WTC11 (cell line): ENCODE measurements at regions not wholly inside any gene's neighbourhood (a gene's known extent, or its start where the extent isn't known, plus 50 kb on each side); places are given as distances from the start of the nearest gene placed in this dataset.

ENCODE experiments used
- ATAC-seq: fragments of 200-7000 bp; cut with Tn5 transposase; 2 replicates; pipeline ENCODE4 v1.10.0; 2021; ENCODE audit warnings: mild to moderate bottlenecking, moderate library complexity
- CTCF ChIA-PET: fragments of 300-600 bp; sonication (Branson Sonifier 250); formaldehyde crosslinking; loops from one replicate; lab custom pipeline; 2021; ENCODE audit warnings: antibody characterized with exemption; lab: Charles Lee
- POLR2A ChIA-PET: fragments of 350-600 bp; sonication (Branson Sonifier 250); formaldehyde crosslinking; loops from one replicate; lab custom pipeline; 2021; ENCODE audit warnings: antibody characterized with exemption; lab: Charles Lee
- DNase-seq: peaks from one replicate; pipeline ENCODE4 v3.0.0; 2021; ENCODE audit warnings: low spot score
- H3K27ac Mint-ChIP-seq: 2 replicates; pipeline ENCODE4 v1.8.0; 2021; ENCODE audit warnings: mixed read lengths
- H3K27me3 Mint-ChIP-seq: 2 replicates; pipeline ENCODE4 v1.8.0; 2021; ENCODE audit warnings: low read depth, mild to moderate bottlenecking, moderate library complexity, mixed read lengths
- H3K36me3 Mint-ChIP-seq: 2 replicates; pipeline ENCODE4 v1.8.0; 2021; ENCODE audit warnings: mixed read lengths
- H3K4me1 Mint-ChIP-seq: 2 replicates; pipeline ENCODE4 v1.8.0; 2022; ENCODE audit warnings: mixed read lengths
- H3K4me3 Mint-ChIP-seq: 2 replicates; pipeline ENCODE4 v1.8.0; 2021; ENCODE audit warnings: mild to moderate bottlenecking, moderate library complexity, mixed read lengths
- H3K9me3 Mint-ChIP-seq: 2 replicates; pipeline ENCODE4 v1.8.0; 2021; ENCODE audit warnings: mixed read lengths
- ATF2 ChIP-seq: sonication (generic); formaldehyde crosslinking; IDR thresholded peaks from 2 replicates; pipeline ENCODE4 v1.8.1; 2022; ENCODE audit warnings: low read depth, missing genetic modification reagents, borderline replicate concordance
- ATF6 ChIP-seq: sonication (generic); formaldehyde crosslinking; IDR thresholded peaks from 2 replicates; pipeline ENCODE4 v1.8.1; 2023; ENCODE audit warnings: mild to moderate bottlenecking, missing genetic modification reagents
- E2F4 ChIP-seq: sonication (generic); formaldehyde crosslinking; IDR thresholded peaks from 2 replicates; pipeline ENCODE4 v1.8.1; 2022; ENCODE audit warnings: low read depth, mild to moderate bottlenecking, moderate library complexity, missing genetic modification reagents, borderline replicate concordance
- ERG ChIP-seq: fragments of 250-450 bp; sonication (Bioruptor Pico); IDR thresholded peaks from 2 replicates; pipeline ENCODE4 v1.8.0; 2021; ENCODE audit warnings: mild to moderate bottlenecking
- FOXJ3 ChIP-seq: sonication (generic); formaldehyde crosslinking; IDR thresholded peaks from 2 replicates; pipeline ENCODE4 v1.9.0; 2021; ENCODE audit warnings: missing genetic modification reagents, mild to moderate bottlenecking, borderline replicate concordance
- GRHL2 ChIP-seq: fragments of 250-450 bp; sonication (Bioruptor Pico); IDR thresholded peaks from 2 replicates; pipeline ENCODE4 v1.8.0; 2022; ENCODE audit warnings: mild to moderate bottlenecking, moderate library complexity; ENCODE audit not compliant: insufficient replicate concordance, severe bottlenecking
- HMGA2 ChIP-seq: fragments of 250-450 bp; sonication (Bioruptor Pico); IDR thresholded peaks from 2 replicates; pipeline ENCODE4 v1.4.0; 2021; ENCODE audit warnings: mild to moderate bottlenecking, moderate library complexity
- HMGXB4 ChIP-seq: sonication (generic); formaldehyde crosslinking; IDR thresholded peaks from 2 replicates; pipeline ENCODE4 v1.8.1; 2023; ENCODE audit warnings: mild to moderate bottlenecking, moderate library complexity, missing genetic modification reagents
- MAX ChIP-seq: sonication (generic); formaldehyde crosslinking; IDR thresholded peaks from 2 replicates; pipeline ENCODE4 v1.8.0; 2022; ENCODE audit warnings: mild to moderate bottlenecking, missing genetic modification reagents
- NFATC4 ChIP-seq: fragments of 250-450 bp; sonication (Bioruptor Pico); IDR thresholded peaks from 2 replicates; pipeline ENCODE4 v1.9.0; 2021; ENCODE audit warnings: mild to moderate bottlenecking
- NR2C2 ChIP-seq: sonication (generic); formaldehyde crosslinking; IDR thresholded peaks from 2 replicates; pipeline ENCODE4 v1.8.0; 2022; ENCODE audit warnings: mild to moderate bottlenecking, missing genetic modification reagents
- PREB ChIP-seq: sonication (generic); formaldehyde crosslinking; IDR thresholded peaks from 2 replicates; pipeline ENCODE4 v1.8.1; 2022; ENCODE audit warnings: mild to moderate bottlenecking, missing genetic modification reagents, moderate library complexity, borderline replicate concordance
- SMAD4 ChIP-seq: sonication (generic); formaldehyde crosslinking; IDR thresholded peaks from 2 replicates; pipeline ENCODE4 v1.8.0; 2022; ENCODE audit warnings: mild to moderate bottlenecking, missing genetic modification reagents
- TCF7 ChIP-seq: sonication (generic); formaldehyde crosslinking; IDR thresholded peaks from 2 replicates; pipeline ENCODE4 v1.8.0; 2022; ENCODE audit warnings: mild to moderate bottlenecking, low read depth, missing genetic modification reagents, moderate library complexity
- TP53 ChIP-seq: sonication (generic); formaldehyde crosslinking; IDR thresholded peaks from 2 replicates; pipeline ENCODE4 v1.8.1; 2023; ENCODE audit warnings: mild to moderate bottlenecking, missing genetic modification reagents
- ZNF121 ChIP-seq: sonication (generic); formaldehyde crosslinking; IDR thresholded peaks from 2 replicates; pipeline ENCODE4 v1.8.0; 2023; ENCODE audit warnings: missing genetic modification reagents
- ZNF219 ChIP-seq: sonication (generic); formaldehyde crosslinking; IDR thresholded peaks from 2 replicates; pipeline ENCODE4 v1.8.0; 2023; ENCODE audit warnings: missing genetic modification reagents, mild to moderate bottlenecking, borderline replicate concordance
- ZNF232 ChIP-seq: sonication (generic); formaldehyde crosslinking; IDR thresholded peaks from 2 replicates; pipeline ENCODE4 v1.8.0; 2022; ENCODE audit warnings: mild to moderate bottlenecking, missing genetic modification reagents
- ZNF317 ChIP-seq: sonication (generic); formaldehyde crosslinking; IDR thresholded peaks from 2 replicates; pipeline ENCODE4 v1.8.1; 2023; ENCODE audit warnings: low read depth, mild to moderate bottlenecking, moderate library complexity, missing genetic modification reagents, borderline replicate concordance
- ZNF512 ChIP-seq: sonication (generic); formaldehyde crosslinking; IDR thresholded peaks from 2 replicates; pipeline ENCODE4 v1.8.1; 2022; ENCODE audit warnings: missing genetic modification reagents, borderline replicate concordance
- ZNF671 ChIP-seq: fragments of 250-450 bp; sonication (Bioruptor Pico); IDR thresholded peaks from 2 replicates; pipeline ENCODE4 v1.8.0; 2021; ENCODE audit warnings: mild to moderate bottlenecking

GRCh38 chr5:106523852-106524251 lies 1146.9 kb downstream of the EFNA5 start:
- DNase-seq: no peak
- H3K27me3 Mint-ChIP-seq: no peaks in the 10 kb centered on the region
- no peaks in the 10 kb centered on the region for H3K9me3 Mint-ChIP-seq
- ChIA-PET CTCF (no interaction called here), POLR2A (no interaction called here)
- TF ChIP-seq ZNF121 (CRISPR knock-in tag) (no peak), GRHL2 (CRISPR knock-in tag) (no peak)
- no peak overlapping the region for H3K27ac Mint-ChIP-seq
- H3K36me3 Mint-ChIP-seq: no peaks in the 10 kb centered on the region
- H3K4me1 Mint-ChIP-seq: 0 out of 2 replicates have a peak, but pooled peaks cover 4% of the 10 kb centered on the region
- H3K4me3 Mint-ChIP-seq: no peak overlapping the region
- no peak for ATAC-seq

- H3K9me3 Mint-ChIP-seq: no peaks in the 10 kb centered on the region
- no peaks in the 10 kb centered on the region for H3K27me3 Mint-ChIP-seq
- ChIA-PET POLR2A (no interaction called here), CTCF (no interaction called here)
- H3K27ac Mint-ChIP-seq: no peak overlapping the region
- ATAC-seq (no peak), DNase-seq (no peak)
- no peaks in the 10 kb centered on the region for H3K36me3 Mint-ChIP-seq
- no peak overlapping the region for H3K4me3 Mint-ChIP-seq
- no peak for TF ChIP-seq ZNF512 (CRISPR knock-in tag)
- TF ChIP-seq, all 79 proteins: peak for 0
- 0 out of 2 replicates have a peak, but pooled peaks cover 4% of the 10 kb centered on the region for H3K4me1 Mint-ChIP-seq
Observed at GRCh38 chr5:106522296-106522695, 1148.4 kb downstream of the EFNA5 start.

GRCh38 chr5:106521701-106522100 lies 1149.0 kb downstream of the EFNA5 start:
- Mint-ChIP-seq H3K27me3 (no peaks in the 10 kb centered on the region), H3K9me3 (no peaks in the 10 kb centered on the region), H3K4me3 (no peak overlapping the region), H3K4me1 (0 out of 2 replicates have a peak, but pooled peaks cover 3% of the 10 kb centered on the region), H3K36me3 (no peaks in the 10 kb centered on the region), H3K27ac (no peak overlapping the region)
- CTCF ChIA-PET: no interaction called here
- POLR2A ChIA-PET: no interaction called here
- no peak for ATAC-seq
- no peak for TF ChIP-seq MAX
- no peak for TF ChIP-seq NFATC4 (CRISPR knock-in tag)
- TF ChIP-seq ERG: no peak
- no peak for TF ChIP-seq ZNF317 (CRISPR knock-in tag)
- no peak for TF ChIP-seq PREB
- no peak for TF ChIP-seq ATF2
- TF ChIP-seq SMAD4 (CRISPR knock-in tag): no peak
- TF ChIP-seq HMGA2: no peak
- TF ChIP-seq ZNF671 (CRISPR knock-in tag): no peak
- no peak for TF ChIP-seq ZNF232 (CRISPR knock-in tag)
- no peak for TF ChIP-seq TCF7 (CRISPR knock-in tag)
- no peak for TF ChIP-seq ATF6 (CRISPR knock-in tag)
- no peak for TF ChIP-seq TP53 (CRISPR knock-in tag)
- no peak for TF ChIP-seq NR2C2
- no peak for TF ChIP-seq E2F4 (CRISPR knock-in tag)
- TF ChIP-seq ZNF219: no peak
- TF ChIP-seq FOXJ3 (CRISPR knock-in tag): no peak
- no peak for TF ChIP-seq HMGXB4
- no peak for DNase-seq
